Left lung (tissue), 4 donors: ENCODE measurements at regions not wholly inside any gene's neighbourhood (a gene's known extent, or its start where the extent isn't known, plus 50 kb on each side); places are given as distances from the start of the nearest gene placed in this dataset.

ENCODE experiments used
- ATAC-seq: fragments of 200-7000 bp; cut with Tn5 transposase; one replicate; pipeline ENCODE4 v1.9.1; 2020; ENCODE audit warnings: moderate library complexity
- DNase-seq, 4 donors: peaks; one replicate each; pipeline ENCODE4 v3.0.0-alpha.2; 2013 to 2020
- H3K27ac ChIP-seq, 2 donors: fragments of 200-600 bp; sonication (generic) in 1 of 2; one replicate each; pipeline versions ENCODE4 v1.5.0 to v1.8.0; 2020 to 2021
- H3K27me3 ChIP-seq, 2 donors: fragments of 200-600 bp; sonication (generic) in 1 of 2; one replicate each; pipeline versions ENCODE4 v1.5.0 to v1.8.0; 2020 to 2021
- H3K36me3 ChIP-seq, 2 donors: fragments of 200-600 bp; sonication (generic) in 1 of 2; one replicate each; pipeline versions ENCODE4 v1.5.0 to v1.8.0; 2020 to 2021
- H3K4me1 ChIP-seq, 2 donors: fragments of 200-600 bp; one replicate each; pipeline ENCODE4 v1.8.0; 2021
- H3K4me3 ChIP-seq, 2 donors: fragments of 200-600 bp; sonication (generic) in 1 of 2; one replicate each; pipeline versions ENCODE4 v1.5.0 to v1.8.0; 2020 to 2021; ENCODE audit warnings: mild to moderate bottlenecking in 1 of 2
- H3K9me3 ChIP-seq, 2 donors: fragments of 200-600 bp; sonication (generic) in 1 of 2; one replicate each; pipeline versions ENCODE4 v1.5.0 to v1.8.0; 2020 to 2021
- CTCF ChIP-seq, 2 donors: fragments of 200-600 bp; sonication (generic) in 1 of 2; IDR thresholded peaks; one replicate each; pipeline versions ENCODE4 v1.5.0 to v1.8.0; 2021; ENCODE audit warnings: antibody characterized with exemption in 2 of 2
- intact Hi-C, 2 donors: fragments of 100-400 bp; cut with DNase I; formaldehyde crosslinking; loops; one replicate each; pipeline versions ENCODE4 v1.11.2 to v1.14.2; 2022
- donor health status: DM: no; HTN: yes; CAD: no.
- donor health status: DM: no; HTN: no; CAD: no.

- H3K9me3 ChIP-seq = peaks cover 0 to 15% of the 10 kb centered on the region in 2 donors
- H3K27me3 ChIP-seq = no peaks in the 10 kb centered on the region
- H3K4me1 ChIP-seq = no peaks in the 10 kb centered on the region
- H3K36me3 ChIP-seq = no peaks in the 10 kb centered on the region
- DNase-seq = no peak
- no peak overlapping the region for H3K27ac ChIP-seq
- H3K4me3 ChIP-seq = no peak overlapping the region
- no peak for TF ChIP-seq CTCF (IDR thresholded peaks at IDR 0.05)
- intact Hi-C loops = no loop called here
- no peak for ATAC-seq
Measured at GRCh38 chr6:92522589-92522988, 896.8 kb downstream of the EPHA7 start.

GRCh38 chr6:92521553-92521952 is 897.8 kb downstream of the EPHA7 start:
- ATAC-seq (no peak), DNase-seq (no peak)
- Histone ChIP-seq H3K36me3 (no peaks in the 10 kb centered on the region), H3K4me1 (no peaks in the 10 kb centered on the region), H3K4me3 (no peak overlapping the region), H3K27ac (no peak overlapping the region), H3K27me3 (no peaks in the 10 kb centered on the region), H3K9me3 (peaks cover 0 to 15% of the 10 kb centered on the region in 2 donors)
- intact Hi-C loops = no loop called here
- TF ChIP-seq CTCF (IDR thresholded peaks at IDR 0.05) = no peak

- H3K27me3 ChIP-seq = no peaks in the 10 kb centered on the region
- DNase-seq (no peak), ATAC-seq (no peak)
- intact Hi-C loops = no loop called here
- no peaks in the 10 kb centered on the region for H3K36me3 ChIP-seq
- H3K9me3 ChIP-seq = peaks cover 0 to 40% of the 10 kb centered on the region in 2 donors
- no peak for TF ChIP-seq CTCF (IDR thresholded peaks at IDR 0.05)
- no peak overlapping the region for H3K4me3 ChIP-seq
- H3K4me1 ChIP-seq = no peaks in the 10 kb centered on the region
- H3K27ac ChIP-seq = no peak overlapping the region
Measured at GRCh38 chr6:92510137-92510536, 909.2 kb downstream of the EPHA7 start.

DNA sequence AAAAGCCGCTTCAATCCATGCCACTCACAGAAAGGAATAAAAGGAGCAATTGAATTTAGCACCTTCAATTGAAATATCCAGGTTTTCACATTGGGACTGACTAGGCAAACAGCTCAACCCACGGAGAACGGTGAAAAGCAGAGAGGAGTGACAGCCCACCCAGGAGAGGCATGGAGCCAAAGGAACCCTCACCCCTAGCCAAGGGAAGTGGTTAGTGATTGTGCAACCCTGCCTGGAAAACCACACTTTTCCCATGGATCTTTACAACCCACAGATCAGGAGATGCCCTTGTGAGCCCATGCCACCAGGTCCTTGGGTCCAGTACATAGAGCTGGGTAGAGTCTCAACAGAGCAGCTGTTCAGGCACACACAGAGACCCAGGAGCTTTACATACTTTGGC is 911.8 kb downstream of the EPHA7 start:
- Histone ChIP-seq H3K36me3 (no peaks in the 10 kb centered on the region), H3K4me1 (no peaks in the 10 kb centered on the region), H3K27me3 (no peaks in the 10 kb centered on the region), H3K9me3 (peaks cover 0 to 40% of the 10 kb centered on the region in 2 donors), H3K4me3 (no peak overlapping the region), H3K27ac (no peak overlapping the region)
- no peak for TF ChIP-seq CTCF (IDR thresholded peaks at IDR 0.05)
- intact Hi-C loops = no loop called here
- DNase-seq (no peak), ATAC-seq (no peak)

DNA sequence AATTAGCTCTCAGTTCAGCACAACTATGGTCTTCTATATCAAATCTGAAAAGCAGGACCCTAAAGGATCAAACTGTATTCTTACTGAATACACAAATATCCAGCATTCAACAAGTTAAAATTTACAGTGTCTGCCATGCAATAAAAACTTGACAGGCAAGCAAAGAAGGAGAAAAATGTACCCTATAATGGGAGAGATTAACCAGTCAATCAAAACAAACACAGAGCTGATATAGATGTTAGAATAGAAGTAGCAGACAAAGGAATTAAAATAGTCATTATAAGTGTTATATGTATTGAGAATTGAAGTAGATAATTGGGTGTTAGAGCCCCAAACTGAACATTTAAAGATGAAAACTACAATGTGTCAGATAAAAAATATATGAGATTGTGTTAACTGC is 914.9 kb downstream of the EPHA7 start:
- no peak for TF ChIP-seq CTCF (IDR thresholded peaks at IDR 0.05)
- ATAC-seq (no peak), DNase-seq (no peak)
- Histone ChIP-seq H3K27me3 (no peaks in the 10 kb centered on the region), H3K36me3 (no peaks in the 10 kb centered on the region), H3K4me1 (no peaks in the 10 kb centered on the region), H3K9me3 (peaks cover 0 to 18% of the 10 kb centered on the region in 2 donors), H3K27ac (no peak overlapping the region), H3K4me3 (no peak overlapping the region)
- intact Hi-C loops = no loop called here
